ENCODE measurements at regions not wholly inside any gene's neighbourhood (a gene's known extent, or its start where the extent isn't known, plus 50 kb on each side); places are given as distances from the start of the nearest gene placed in this dataset.

- TF ChIP-seq GATA2 (IDR thresholded peaks at IDR 0.05; ENCODE audit: low read depth, low read length) (no peak), GATA3 (IDR thresholded peaks at IDR 0.05; ENCODE audit: low read depth, low read length) (no peak)
Observed at GRCh38 chr4:189232274-189232673, 708.4 kb upstream of the FRG1 start.

All from SH-SY5Y (cell line).